ENCODE measurements at regions not wholly inside any gene's neighbourhood (a gene's known extent, or its start where the extent isn't known, plus 50 kb on each side); places are given as distances from the start of the nearest gene placed in this dataset.

GRCh38 chr4:178781779-178782178 is 1339.5 kb upstream of the AGA start:
- DNase-seq = no peak

- no peak for DNase-seq
These were observed 1342.3 kb upstream of the AGA start for GRCh38 chr4:178784491-178784890.

DNA sequence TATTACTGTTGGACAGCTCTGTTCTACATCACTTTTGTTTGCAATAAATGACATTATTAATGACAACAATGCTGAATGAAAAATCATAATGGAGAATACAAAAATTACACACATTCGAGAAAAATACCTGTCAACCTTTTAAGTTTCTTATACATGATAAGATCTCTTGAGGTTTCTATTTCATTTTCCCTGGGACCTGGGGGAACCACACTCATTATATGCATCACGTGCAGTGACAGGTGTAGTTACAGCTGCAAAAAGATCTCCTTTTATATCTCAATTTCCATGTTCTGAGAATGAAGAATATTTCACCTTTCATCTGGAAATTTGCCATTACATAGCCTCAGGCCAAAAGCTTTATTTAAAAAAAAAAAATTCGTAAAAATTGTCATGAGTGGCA is 1347.0 kb upstream of the AGA start:
- no peak for DNase-seq

GRCh38 chr4:178799204-178799603 is 1357.0 kb upstream of the AGA start:
- DNase-seq = no peak

DNA sequence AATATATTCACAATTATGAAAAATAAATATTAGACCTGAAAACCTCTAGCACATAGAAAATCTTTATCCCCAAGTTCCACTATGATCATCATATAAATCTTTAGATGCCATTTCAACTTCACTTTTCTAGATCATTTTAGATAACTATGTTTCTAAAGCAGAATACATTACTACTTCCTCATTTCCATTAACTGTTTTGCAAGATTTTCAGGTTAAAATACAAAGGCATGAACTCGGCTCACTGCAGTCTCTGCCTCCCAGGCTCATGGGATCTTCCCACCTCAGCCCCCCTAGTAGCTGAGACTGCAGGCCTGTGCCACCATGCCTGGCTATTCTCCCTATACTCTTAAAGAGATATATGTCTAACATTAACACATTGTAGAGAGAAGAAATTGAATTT is 1365.9 kb upstream of the AGA start:
- DNase-seq = no peak

DNA sequence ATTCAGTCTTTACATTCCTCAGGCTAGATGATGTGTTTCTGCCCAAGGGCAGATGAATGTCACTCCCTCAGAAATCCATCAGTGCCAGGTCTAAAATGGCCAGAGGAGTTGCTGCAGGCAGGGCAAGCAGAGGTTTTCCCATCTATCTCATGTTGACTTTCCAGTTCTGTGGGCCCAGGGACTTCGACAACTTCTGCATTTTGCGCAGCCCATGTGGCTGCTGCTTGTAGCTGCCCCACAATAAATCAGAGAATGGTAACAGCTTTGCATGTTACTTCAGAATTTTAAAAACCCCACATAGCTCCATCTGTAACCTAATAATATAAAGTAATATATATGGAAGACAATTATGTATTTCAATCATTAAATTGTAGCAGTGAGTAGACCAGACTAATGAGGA is 1367.7 kb upstream of the AGA start:
- DNase-seq = no peak

DNA sequence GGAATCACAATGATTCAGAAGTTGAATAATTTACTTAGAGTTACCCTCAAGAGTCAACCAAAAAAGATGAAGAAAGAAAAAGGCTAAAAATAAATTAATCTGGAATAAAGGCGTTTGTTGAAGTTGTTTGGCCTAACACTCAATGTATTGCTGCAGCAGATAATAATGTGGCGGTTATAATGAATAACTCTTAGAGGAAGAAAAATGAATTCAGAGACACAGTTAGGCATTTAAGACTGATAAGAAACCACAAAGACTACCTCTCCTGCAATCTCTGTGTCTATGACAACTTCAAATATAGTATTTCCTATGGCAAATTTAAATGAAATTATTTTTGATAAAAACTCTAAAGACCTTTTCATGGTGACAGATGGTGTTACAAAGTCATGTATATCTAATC is 1369.1 kb upstream of the AGA start:
- DNase-seq = no peak

DNA sequence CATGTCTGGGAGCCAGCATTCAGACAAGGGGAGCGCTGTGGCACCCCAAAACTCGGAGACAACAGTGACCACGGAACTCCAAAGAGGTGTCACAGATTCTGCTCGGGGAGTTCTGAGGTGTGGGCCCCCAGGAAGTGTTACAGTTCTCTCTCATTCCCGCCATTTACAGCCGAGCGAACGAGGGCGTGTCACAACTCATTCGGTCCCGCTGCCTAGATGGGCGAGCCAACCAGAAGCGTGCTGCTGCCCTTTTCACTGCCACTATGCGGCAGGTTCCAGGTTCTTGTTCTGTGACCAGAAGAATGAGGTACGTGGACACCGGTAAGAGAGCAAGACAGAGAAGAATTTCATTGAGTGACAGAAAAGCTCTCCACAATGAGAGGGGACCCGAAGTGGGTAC is 1370.6 kb upstream of the AGA start:
- no peak for DNase-seq

- DNase-seq = no peak
These were observed 1372.7 kb upstream of the AGA start for GRCh38 chr4:178814908-178815307.

GRCh38 chr4:178823673-178824295 is 1381.5 kb upstream of the AGA start:
- no peak for DNase-seq

DNA sequence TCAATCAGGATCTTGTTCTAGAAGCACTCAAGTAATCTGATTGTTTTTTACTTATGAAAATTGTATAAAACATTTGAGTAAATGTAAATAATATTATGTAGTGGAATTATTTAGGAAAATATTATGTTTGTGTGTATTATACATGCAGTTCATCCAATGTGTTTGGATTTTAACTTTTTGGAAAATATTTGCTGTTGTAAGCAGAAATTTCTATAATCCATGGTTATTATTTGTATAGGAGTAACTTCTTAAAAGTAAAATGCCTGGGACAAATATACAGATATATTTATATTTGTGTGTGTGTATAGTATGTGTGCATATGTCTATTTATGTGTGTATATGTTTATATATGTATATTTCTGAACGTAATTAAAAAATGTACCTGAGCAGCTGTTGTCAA is 1394.6 kb upstream of the AGA start:
- DNase-seq = no peak

DNA sequence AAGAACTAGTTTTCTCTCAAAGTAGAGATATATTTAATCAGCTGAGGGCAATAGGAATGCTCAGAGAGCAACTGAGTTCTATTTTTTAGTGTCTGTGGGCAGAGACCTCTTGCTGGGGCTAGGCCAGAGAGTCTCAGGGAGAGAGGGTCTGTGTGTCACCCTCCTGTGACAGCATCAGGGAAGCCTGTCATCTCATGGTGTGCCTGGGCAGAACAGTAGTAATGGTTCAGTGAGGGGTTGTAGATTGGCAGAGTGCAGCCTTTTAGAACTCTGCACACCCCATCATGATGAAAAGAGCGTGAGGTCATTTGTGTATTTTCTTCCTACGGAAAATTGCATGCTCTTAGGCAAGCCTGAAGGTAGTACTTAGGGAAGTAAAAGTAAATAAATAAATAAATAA is 1396.5 kb upstream of the AGA start:
- no peak for DNase-seq

- DNase-seq = no peak
These were observed 1414.0 kb upstream of the AGA start for GRCh38 chr4:178856139-178856800.

DNA sequence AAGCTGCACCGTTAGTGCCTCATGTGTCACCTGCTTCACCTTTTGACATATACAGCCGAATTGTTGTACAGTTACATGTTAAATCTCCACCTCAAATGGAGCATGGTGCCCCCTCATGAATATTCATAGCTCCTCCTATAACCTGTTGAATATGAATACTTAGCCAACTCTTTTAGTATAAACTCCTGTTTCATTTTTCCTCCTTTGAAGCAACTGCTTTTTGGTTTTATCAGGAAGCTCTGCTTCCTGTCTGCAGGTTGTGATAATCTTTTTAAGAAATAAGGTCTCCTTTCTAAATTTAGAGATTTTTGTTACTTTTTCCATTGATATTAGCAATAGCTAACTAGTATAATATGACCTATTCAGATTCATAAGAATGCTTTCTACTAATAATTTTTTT is 1429.2 kb upstream of the AGA start:
- no peak for DNase-seq

DNA sequence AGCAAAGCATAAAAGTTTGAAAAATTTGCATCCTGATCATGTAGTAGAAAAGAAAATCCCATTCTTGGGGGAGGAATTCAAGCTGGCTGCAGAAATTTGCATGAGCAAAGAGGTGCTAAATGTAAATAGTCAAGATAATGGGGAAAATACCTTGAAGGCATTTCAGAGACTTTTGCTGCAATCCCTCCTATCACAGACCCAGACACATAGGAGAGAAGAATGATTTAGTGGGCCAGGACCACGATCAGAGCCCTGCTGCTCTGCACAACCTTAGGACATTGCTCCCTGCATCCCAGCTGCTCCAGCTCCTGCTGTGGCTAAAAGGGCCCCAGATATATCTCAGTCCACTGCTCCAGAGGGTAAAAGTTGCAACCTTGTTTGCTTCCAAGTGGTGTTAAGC is 1439.7 kb upstream of the AGA start:
- no peak for DNase-seq

DNA sequence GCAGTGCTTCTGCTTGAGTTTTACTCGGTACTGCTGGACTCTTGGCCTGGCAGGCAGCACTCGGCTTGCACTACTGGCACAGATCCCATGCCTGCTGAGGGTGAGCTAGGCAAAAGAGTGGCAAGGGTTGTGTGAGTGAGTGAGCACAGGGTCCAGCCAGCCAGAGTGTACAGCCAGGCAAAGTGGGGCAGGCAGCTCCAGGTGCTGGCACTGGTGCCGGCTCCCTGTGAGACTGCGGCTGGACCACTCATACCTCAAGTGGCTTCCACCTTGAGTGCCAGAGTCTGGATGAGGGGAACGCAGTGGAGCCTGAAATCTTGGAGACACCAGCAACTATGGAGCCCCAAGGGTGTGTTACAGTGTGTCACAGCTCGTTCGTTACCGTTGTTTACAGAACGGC is 1451.9 kb upstream of the AGA start:
- DNase-seq = no peak

DNA sequence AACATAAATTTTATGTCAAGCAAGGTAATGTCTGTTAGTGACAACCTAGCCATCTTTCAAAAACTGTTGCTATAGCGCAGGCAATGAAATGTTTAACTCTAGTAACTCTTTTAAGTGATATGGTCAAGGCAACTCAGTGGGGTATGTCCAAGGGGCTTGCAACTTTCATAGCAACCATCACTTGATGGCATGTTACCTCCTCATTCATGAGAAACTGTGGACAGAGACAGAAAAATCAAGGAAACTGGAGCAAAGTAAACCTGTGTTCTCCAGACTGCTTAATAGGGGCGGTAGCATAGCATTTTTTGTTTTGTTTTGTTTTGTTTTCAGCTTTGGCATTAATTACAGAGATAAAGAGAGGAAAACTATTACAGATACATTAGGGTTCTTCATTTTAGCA is 1456.8 kb upstream of the AGA start:
- no peak for DNase-seq

DNA sequence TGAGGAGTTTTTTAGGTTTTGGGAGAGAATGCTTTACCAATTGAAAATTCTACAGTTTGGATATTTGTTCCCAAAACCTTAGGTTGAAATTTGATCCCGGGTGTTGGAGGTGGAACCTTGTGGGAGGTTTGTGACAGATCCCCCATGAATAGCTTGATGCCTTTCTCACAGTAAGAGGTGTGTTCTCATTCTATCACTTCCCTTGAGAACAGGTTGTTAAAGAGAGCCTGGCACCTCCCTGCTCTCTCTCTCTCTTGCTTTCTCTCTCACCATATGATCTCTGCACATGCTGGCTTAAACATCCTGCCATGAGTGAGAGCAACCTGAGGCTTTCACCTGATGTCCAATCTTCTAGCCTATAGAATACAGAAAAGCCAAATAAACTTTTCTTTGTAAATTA is 1475.5 kb upstream of the AGA start:
- no peak for DNase-seq

DNA sequence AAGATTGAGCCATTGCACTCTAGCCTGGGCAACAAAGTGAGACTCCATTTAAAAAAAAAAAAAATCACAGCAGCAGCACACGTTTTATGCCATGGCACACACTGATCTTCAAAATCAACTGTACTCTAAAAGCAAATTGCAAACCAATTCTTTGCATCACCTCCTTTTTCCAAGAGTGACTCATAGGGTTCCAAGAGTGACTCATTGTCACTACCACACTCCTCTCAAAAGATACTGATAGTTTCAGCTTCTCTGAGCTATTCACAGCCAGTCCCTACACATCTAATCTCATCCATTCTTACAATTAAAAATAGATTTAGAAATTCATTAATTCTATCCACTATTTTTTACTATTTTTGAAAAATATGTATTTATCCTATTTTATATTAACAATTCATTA is 1494.9 kb upstream of the AGA start:
- DNase-seq = no peak

DNA sequence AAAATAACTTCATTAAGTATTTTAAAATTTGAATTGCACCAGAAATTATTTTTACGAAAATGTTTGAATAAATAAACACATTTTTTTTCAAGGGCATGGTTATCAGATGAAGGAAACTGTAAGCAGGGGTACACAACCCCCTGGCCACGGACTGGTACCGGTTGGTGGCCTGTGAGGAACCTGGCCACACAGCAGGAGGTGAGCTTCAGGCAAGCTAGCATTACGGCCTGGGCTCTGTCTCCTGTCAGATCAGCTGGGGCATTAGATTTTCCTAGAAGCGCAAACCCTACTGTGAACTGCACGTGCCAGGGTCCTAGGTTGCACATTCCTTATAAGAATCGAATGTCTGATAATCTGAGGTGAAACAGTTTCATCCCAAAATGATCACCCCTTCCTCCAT is 1499.7 kb upstream of the AGA start:
- DNase-seq = no peak

DNA sequence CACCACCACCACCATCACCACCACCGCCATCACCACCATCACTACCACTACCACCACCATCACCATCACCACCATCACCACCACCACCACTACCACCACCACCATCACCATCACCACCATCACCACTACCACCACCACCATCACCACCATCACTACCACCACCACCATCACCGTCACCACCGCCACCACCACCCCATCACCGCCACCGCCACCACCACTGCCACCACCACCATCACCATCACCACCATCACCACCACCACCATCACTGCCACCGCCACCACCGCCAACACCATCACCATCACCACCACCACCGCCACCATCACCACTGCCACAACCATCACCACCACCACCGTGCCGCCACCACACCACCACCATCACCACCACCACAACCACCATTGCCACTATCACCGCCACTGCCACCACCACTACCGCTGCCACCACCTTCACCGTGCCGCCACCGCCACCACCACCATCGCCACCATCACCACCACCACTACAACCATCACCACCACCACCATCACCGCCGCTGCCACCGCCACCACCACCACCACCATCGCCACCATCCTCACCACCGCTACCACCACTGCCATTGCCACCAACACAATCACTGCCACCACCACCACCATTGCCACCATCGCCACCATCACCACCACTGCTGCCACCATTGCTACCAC is 1511.3 kb upstream of the AGA start:
- peak in 1 of 51 donors; percentile 0 for DNase-seq

DNA sequence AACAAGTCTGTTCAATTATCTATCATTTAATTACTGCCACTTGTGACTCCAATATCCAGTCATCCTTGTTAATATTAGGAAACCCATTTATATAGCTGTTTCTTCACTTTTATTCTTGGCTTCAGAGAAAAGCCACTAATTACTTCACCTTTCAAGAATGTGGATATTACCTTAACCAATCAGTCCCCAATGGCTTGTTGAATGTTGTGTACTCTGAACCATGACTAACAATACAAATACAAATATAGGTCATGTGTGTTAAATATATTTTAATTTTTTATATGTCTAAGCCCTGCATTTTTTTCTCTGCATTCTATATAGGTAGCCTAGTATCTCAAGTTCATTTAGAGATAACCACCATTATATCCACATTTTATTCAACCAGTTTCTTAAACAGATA is 1513.4 kb upstream of the AGA start:
- DNase-seq = no peak

GRCh38 chr4:178958725-178959440 is 1516.6 kb upstream of the AGA start:
- DNase-seq = no peak

All from hypothalamus (tissue), 51 donors.